ENCODE measurements at regions not wholly inside any gene's neighbourhood (a gene's known extent, or its start where the extent isn't known, plus 50 kb on each side); places are given as distances from the start of the nearest gene placed in this dataset.
A peak's percentile ranks its signal among the peaks of the same experiment; 100 is the strongest.
"Not testable (repeated sequence)": the region's sequence is repeated elsewhere in the genome, so short reads cannot be mapped to it uniquely, and the experiment has no call there.

DNA sequence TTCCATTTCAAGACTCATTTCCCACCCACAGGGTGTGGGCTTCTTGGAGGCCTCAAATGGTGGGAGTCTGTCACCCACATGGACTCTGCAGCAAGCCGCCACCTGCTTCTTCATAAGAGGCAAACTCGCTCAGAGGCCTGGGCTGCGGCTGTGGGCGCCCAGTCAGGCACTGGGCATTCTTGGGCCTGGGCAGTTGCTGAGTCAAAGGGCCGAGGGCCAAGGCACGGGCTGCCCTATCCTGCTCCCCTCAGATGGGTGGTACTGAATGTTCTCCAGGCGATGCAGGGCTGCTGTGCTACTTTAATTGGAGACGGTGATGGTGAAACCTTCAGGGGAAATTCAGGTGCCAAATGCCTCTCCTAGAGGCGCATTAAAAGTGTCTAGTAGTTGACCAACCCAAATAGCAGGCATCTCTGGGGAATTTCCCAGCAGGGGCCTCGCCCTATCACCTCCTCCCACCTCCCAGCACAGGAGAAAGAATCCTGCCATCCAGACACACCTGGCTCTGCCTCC, 57.9 kb downstream of the MAFB start:
- peaks cover 0 to 5% (median 0%) of the 10 kb centered on the region in 3 donors for H3K9me3 ChIP-seq (ENCODE audit: control insufficient read depth in 2 of 3, insufficient read depth in 1 of 3, low read length in 3 of 3)
- TF ChIP-seq, protein P1, sequence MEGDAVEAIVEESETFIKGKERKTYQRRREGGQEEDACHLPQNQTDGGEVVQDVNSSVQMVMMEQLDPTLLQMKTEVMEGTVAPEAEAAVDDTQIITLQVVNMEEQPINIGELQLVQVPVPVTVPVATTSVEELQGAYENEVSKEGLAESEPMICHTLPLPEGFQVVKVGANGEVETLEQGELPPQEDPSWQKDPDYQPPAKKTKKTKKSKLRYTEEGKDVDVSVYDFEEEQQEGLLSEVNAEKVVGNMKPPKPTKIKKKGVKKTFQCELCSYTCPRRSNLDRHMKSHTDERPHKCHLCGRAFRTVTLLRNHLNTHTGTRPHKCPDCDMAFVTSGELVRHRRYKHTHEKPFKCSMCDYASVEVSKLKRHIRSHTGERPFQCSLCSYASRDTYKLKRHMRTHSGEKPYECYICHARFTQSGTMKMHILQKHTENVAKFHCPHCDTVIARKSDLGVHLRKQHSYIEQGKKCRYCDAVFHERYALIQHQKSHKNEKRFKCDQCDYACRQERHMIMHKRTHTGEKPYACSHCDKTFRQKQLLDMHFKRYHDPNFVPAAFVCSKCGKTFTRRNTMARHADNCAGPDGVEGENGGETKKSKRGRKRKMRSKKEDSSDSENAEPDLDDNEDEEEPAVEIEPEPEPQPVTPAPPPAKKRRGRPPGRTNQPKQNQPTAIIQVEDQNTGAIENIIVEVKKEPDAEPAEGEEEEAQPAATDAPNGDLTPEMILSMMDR (IDR thresholded peaks at IDR 0.05; ENCODE audit: borderline replicate concordance, extremely low read depth, insufficient read depth), result no peak
- no peaks in the 10 kb centered on the region for H3K36me3 ChIP-seq (ENCODE audit: control insufficient read depth in 2 of 3, insufficient read depth in 3 of 3, low read length in 3 of 3)
- H3K4me1 ChIP-seq (ENCODE audit: control insufficient read depth in 2 of 3, insufficient read depth in 2 of 3, low read depth in 1 of 3, low read length in 3 of 3), result no peaks in the 10 kb centered on the region
- no peaks in the 10 kb centered on the region for H3K27me3 ChIP-seq (ENCODE audit: control insufficient read depth, insufficient read depth, low read length)
- H3K4me3 ChIP-seq (ENCODE audit: low read length in 3 of 3), result no peak overlapping the region
- DNase-seq (peak in 2 of 5 donors; percentile 4 to 6), FAIRE-seq (no peak)
- no peak overlapping the region for H3K9ac ChIP-seq (ENCODE audit: low read length in 3 of 3)
- H3K27ac ChIP-seq (ENCODE audit: low read depth in 2 of 2, low read length in 2 of 2), result no peak overlapping the region
- intact Hi-C loops (cut with DNase I), result no loop called here

DNA sequence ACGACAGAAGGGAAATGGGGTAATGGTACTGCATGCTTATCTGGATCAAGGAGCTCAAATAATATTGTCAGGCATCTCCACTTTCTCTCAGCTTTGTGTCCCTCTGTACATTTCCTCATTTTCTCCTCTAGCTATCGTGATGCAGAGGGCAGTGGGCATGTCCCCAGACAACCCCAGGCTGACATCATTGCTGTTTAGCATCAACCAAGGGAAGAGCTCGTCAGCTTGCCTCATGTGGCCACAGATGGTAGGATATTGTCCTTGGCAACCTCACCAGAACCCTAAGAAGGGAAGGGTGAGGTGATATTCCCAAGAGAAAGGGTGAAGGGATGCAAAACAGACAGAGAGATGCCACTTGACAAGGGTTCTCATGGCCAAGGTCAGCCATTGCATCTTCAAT, 58.3 kb downstream of the MAFB start:
- FAIRE-seq (no peak), DNase-seq (peak in 1 of 5 donors; percentile 1)
- Histone ChIP-seq H3K9ac (ENCODE audit: low read length in 3 of 3) (no peak overlapping the region), H3K36me3 (ENCODE audit: control insufficient read depth in 2 of 3, insufficient read depth in 3 of 3, low read length in 3 of 3) (no peaks in the 10 kb centered on the region), H3K9me3 (ENCODE audit: control insufficient read depth in 2 of 3, insufficient read depth in 1 of 3, low read length in 3 of 3) (peaks cover 0 to 5% (median 0%) of the 10 kb centered on the region in 3 donors), H3K4me1 (ENCODE audit: control insufficient read depth in 2 of 3, insufficient read depth in 2 of 3, low read depth in 1 of 3, low read length in 3 of 3) (no peaks in the 10 kb centered on the region), H3K27ac (ENCODE audit: low read depth in 2 of 2, low read length in 2 of 2) (no peak overlapping the region), H3K4me3 (ENCODE audit: low read length in 3 of 3) (no peak overlapping the region), H3K27me3 (ENCODE audit: control insufficient read depth, insufficient read depth, low read length) (no peaks in the 10 kb centered on the region)
- TF ChIP-seq, protein P1 (IDR thresholded peaks at IDR 0.05; ENCODE audit: borderline replicate concordance, extremely low read depth, insufficient read depth), result no peak
- intact Hi-C loops (cut with DNase I), result no loop called here

- peaks cover 0 to 5% (median 0%) of the 10 kb centered on the region in 3 donors for H3K9me3 ChIP-seq (ENCODE audit: control insufficient read depth in 2 of 3, insufficient read depth in 1 of 3, low read length in 3 of 3)
- TF ChIP-seq, protein P1 (IDR thresholded peaks at IDR 0.05; ENCODE audit: borderline replicate concordance, extremely low read depth, insufficient read depth), result no peak
- no peak overlapping the region for H3K9ac ChIP-seq (ENCODE audit: low read length in 3 of 3)
- H3K36me3 ChIP-seq (ENCODE audit: control insufficient read depth in 2 of 3, insufficient read depth in 3 of 3, low read length in 3 of 3), result no peaks in the 10 kb centered on the region
- FAIRE-seq, result no peak
- H3K4me3 ChIP-seq (ENCODE audit: low read length in 3 of 3), result no peak overlapping the region
- H3K4me1 ChIP-seq (ENCODE audit: control insufficient read depth in 2 of 3, insufficient read depth in 2 of 3, low read depth in 1 of 3, low read length in 3 of 3), result no peaks in the 10 kb centered on the region
- DNase-seq, result no peak
- intact Hi-C loops (cut with DNase I), result no loop called here
- H3K27me3 ChIP-seq (ENCODE audit: control insufficient read depth, insufficient read depth, low read length), result no peaks in the 10 kb centered on the region
- H3K27ac ChIP-seq (ENCODE audit: low read depth in 2 of 2, low read length in 2 of 2), result no peak overlapping the region
Measured at GRCh38 chr20:40630099-40630498, 58.9 kb downstream of the MAFB start.

- Histone ChIP-seq H3K9me3 (ENCODE audit: control insufficient read depth in 2 of 3, insufficient read depth in 1 of 3, low read length in 3 of 3) (peaks cover 0 to 5% (median 0%) of the 10 kb centered on the region in 3 donors), H3K4me3 (ENCODE audit: low read length in 3 of 3) (no peak overlapping the region), H3K9ac (ENCODE audit: low read length in 3 of 3) (no peak overlapping the region), H3K27ac (ENCODE audit: low read depth in 2 of 2, low read length in 2 of 2) (no peak overlapping the region), H3K36me3 (ENCODE audit: control insufficient read depth in 2 of 3, insufficient read depth in 3 of 3, low read length in 3 of 3) (no peaks in the 10 kb centered on the region), H3K27me3 (ENCODE audit: control insufficient read depth, insufficient read depth, low read length) (no peaks in the 10 kb centered on the region), H3K4me1 (ENCODE audit: control insufficient read depth in 2 of 3, insufficient read depth in 2 of 3, low read depth in 1 of 3, low read length in 3 of 3) (no peaks in the 10 kb centered on the region)
- no peak for DNase-seq
- intact Hi-C loops (cut with DNase I), result no loop called here
- no peak for FAIRE-seq
- TF ChIP-seq, protein P1 (IDR thresholded peaks at IDR 0.05; ENCODE audit: borderline replicate concordance, extremely low read depth, insufficient read depth), result no peak
Measured at GRCh38 chr20:40628877-40629276, 60.2 kb downstream of the MAFB start.

- intact Hi-C loops (cut with DNase I); H3K36me3 ChIP-seq (ENCODE audit: control insufficient read depth in 2 of 3, insufficient read depth in 3 of 3, low read length in 3 of 3); H3K27ac ChIP-seq (ENCODE audit: low read depth in 2 of 2, low read length in 2 of 2); H3K4me1 ChIP-seq (ENCODE audit: control insufficient read depth in 2 of 3, insufficient read depth in 2 of 3, low read depth in 1 of 3, low read length in 3 of 3); H3K9me3 ChIP-seq (ENCODE audit: control insufficient read depth in 2 of 3, insufficient read depth in 1 of 3, low read length in 3 of 3); H3K9ac ChIP-seq (ENCODE audit: low read length in 3 of 3); FAIRE-seq; DNase-seq; H3K27me3 ChIP-seq (ENCODE audit: control insufficient read depth, insufficient read depth, low read length); H3K4me3 ChIP-seq (ENCODE audit: low read length in 3 of 3): not testable (repeated sequence)
Measured at GRCh38 chr20:40619053-40619452, 70.0 kb downstream of the MAFB start.

Data from kidney (tissue), 13 donors.